AG10803 (cell line): ENCODE measurements at regions not wholly inside any gene's neighbourhood (a gene's known extent, or its start where the extent isn't known, plus 50 kb on each side); places are given as distances from the start of the nearest gene placed in this dataset.

Experiments used
- DNase-seq: peaks from one replicate; pipeline ENCODE4 v3.0.0; 2010; ENCODE audit warnings: low read depth
- H3K4me3 ChIP-seq: 2 replicates; pipeline ENCODE4 v1.5.1; 2011; ENCODE audit warnings: mild to moderate bottlenecking, low read length, control low read depth
- TF ChIP-seq, protein P1 (sequence below): conservative IDR thresholded peaks from 2 replicates; pipeline ENCODE4 v1.5.1; 2011; ENCODE audit warnings: mild to moderate bottlenecking, low read length, control low read depth, inconsistent platforms

DNA sequence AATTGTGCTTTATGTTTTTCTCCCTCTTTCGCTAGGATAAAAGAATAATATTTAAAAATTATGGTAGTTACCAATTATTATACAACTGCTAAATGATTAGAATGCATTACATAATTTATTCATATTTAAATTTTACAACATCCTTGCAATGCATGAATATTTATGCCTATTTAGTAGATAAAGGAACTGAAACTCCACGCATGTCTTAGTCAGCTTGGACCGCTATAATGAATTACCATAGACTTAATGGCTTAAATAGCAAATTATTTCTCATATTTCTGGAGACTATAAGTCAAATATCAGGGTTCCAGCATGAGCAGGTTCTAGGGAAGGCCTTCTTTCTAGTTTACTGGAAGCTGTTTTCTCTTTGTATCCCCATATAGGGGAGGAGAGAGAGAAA, 1555.4 kb upstream of the ADGRL3 start:
- TF ChIP-seq, protein P1, sequence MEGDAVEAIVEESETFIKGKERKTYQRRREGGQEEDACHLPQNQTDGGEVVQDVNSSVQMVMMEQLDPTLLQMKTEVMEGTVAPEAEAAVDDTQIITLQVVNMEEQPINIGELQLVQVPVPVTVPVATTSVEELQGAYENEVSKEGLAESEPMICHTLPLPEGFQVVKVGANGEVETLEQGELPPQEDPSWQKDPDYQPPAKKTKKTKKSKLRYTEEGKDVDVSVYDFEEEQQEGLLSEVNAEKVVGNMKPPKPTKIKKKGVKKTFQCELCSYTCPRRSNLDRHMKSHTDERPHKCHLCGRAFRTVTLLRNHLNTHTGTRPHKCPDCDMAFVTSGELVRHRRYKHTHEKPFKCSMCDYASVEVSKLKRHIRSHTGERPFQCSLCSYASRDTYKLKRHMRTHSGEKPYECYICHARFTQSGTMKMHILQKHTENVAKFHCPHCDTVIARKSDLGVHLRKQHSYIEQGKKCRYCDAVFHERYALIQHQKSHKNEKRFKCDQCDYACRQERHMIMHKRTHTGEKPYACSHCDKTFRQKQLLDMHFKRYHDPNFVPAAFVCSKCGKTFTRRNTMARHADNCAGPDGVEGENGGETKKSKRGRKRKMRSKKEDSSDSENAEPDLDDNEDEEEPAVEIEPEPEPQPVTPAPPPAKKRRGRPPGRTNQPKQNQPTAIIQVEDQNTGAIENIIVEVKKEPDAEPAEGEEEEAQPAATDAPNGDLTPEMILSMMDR = no peak
- DNase-seq = no peak
- no peak overlapping the region for H3K4me3 ChIP-seq

DNA sequence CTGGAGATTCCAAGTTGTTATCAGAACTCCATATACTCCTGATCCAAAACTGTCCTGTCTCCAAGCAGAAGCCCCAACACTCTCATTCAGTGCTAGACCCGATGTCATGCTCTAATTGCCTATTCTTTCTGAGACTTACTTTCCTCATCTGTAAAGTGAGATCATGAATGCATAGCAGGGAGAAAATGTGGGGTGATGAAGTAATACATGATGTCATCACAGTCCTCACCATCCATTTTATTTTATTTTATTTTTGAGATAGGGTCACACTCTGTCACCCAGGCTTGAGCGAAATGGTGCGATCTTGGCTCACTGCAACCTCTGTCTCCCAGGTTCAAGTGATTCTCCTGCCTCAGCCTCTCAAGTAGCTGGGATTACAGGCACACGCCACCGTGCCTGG, 1554.0 kb upstream of the ADGRL3 start:
- no peak for DNase-seq
- TF ChIP-seq, protein P1 = no peak
- no peak overlapping the region for H3K4me3 ChIP-seq

DNA sequence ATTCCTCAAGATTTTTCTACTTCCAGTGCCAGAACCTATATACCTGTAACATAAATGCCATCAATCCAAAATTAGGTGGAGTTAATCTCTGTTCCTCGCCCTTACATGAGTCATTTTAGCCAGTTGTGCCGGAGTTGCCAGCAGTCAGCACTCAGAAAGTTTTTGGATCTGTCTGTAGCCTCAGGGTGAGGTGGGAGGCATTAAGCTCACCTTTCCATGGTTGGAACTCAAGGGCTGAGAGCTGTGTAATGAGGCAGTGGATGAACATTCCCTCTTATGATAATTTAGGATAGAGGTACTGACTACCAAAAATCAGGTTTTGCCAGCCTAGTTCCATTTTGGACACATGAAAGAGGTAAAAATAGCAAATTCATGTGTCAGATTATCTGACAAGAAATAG, 1553.1 kb upstream of the ADGRL3 start:
- DNase-seq = no peak
- TF ChIP-seq, protein P1 = no peak
- no peak overlapping the region for H3K4me3 ChIP-seq

DNA sequence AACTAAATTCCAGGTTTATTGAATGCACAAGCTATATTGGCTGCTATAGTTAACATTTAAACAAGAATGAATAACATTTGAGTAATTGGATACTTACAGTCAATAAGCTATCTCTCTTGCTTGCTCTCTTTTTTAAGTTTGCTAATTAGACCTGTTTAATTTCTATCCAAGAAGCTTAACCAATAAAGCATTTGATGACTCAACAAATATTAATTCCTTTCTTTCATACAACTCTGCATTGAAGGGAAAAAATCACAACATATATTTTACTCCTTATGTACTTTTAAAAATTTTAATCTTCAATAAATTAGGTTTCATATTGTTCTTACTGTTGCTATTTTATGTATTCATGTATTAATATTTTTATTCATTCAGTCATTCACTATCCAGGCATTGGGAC, 1552.6 kb upstream of the ADGRL3 start:
- TF ChIP-seq, protein P1 = no peak
- no peak overlapping the region for H3K4me3 ChIP-seq
- DNase-seq = no peak

DNA sequence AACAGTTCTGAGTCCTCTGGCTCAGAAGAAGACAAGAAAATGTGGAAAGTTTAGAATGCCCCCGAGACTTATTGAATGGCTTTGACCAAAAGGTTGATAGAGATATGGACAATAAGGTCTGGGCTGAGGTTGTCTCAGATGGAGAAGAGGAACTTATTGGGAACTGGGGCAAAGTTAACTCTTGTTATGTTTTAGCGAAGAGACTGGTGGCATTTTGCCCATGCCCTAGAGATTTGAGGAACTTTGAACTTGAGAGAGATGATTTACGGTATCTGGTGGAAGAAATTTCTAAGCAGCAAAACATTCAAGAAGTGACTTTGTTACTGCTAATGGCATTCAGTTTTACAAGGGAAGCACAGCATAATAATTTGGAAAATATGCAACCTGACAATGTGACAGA, 1549.3 kb upstream of the ADGRL3 start:
- no peak overlapping the region for H3K4me3 ChIP-seq
- TF ChIP-seq, protein P1 = no peak
- DNase-seq = no peak

DNA sequence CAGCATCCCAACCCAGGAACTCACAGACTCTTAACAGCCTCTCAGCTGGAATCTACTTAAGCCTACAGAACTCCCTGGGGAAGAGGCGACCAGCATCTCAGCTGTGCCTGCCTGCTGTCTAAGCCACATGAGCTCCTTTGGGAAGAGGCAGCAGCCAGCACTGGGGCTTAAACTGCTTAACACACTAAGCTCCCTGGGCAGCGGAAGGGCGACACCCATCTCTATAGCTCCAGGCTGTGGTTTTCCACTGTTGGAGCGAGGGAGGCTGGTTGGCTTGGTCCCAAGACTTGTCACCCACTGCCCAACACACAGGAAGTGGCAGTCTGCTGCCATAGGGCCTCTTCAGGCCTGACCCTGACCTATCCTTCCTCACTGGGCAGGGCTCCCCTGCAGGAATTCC, 1544.1 kb upstream of the ADGRL3 start:
- no peak overlapping the region for H3K4me3 ChIP-seq
- DNase-seq = no peak
- TF ChIP-seq, protein P1 = no peak

DNA sequence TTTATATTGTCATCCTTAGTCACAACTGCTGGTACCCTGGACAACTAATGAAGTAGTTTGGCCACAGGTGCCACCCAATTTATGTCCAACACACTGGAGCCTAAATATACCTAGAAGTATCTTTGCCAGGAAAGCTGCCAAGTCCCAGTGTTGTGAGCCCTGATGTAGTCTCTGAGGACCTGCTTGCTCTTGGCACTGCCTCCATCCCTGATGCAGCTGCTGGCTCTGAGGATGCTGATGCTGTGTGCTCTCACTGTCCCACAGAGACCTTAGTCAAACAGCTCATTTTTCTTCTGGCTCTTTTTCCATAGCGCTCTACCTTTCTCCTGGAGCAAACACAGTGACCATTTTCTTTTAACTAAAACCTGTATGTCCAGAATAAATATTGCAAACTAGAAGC, 1535.4 kb upstream of the ADGRL3 start:
- H3K4me3 ChIP-seq = no peak overlapping the region
- no peak for DNase-seq
- TF ChIP-seq, protein P1 = no peak
